PFSK-1 (cell line): ENCODE measurements at regions not wholly inside any gene's neighbourhood (a gene's known extent, or its start where the extent isn't known, plus 50 kb on each side); places are given as distances from the start of the nearest gene placed in this dataset.

Experiments used
- FOXP2 ChIP-seq: optimal IDR thresholded peaks from 2 replicates; pipeline ENCODE3; 2011; ENCODE audit warnings: borderline replicate concordance, control low read depth, inconsistent platforms; ENCODE audit not compliant: insufficient read depth; ENCODE audit errors: extremely low read length, extremely low read depth
- POLR2AphosphoS5 ChIP-seq: IDR thresholded peaks from 2 replicates; pipeline ENCODE4 v1.6.1; 2012; ENCODE audit warnings: low read depth, mild to moderate bottlenecking, control low read depth, low read length, moderate library complexity
- REST ChIP-seq, 2 experiments: IDR thresholded peaks; 2 replicates each; pipeline versions ENCODE4 v1.6.1 to v1.8.0; 2011 to 2012; ENCODE audit warnings: low read depth in 2 of 2, low read length in 2 of 2, control low read depth in 1 of 2, inconsistent platforms in 1 of 2, mild to moderate bottlenecking in 1 of 2, moderate library complexity in 1 of 2; ENCODE audit not compliant: insufficient read depth in 1 of 2
- SIN3A ChIP-seq: IDR thresholded peaks from 2 replicates; pipeline ENCODE4 v1.6.1; 2012; ENCODE audit warnings: mild to moderate bottlenecking, low read length, moderate library complexity, borderline replicate concordance; ENCODE audit not compliant: insufficient read depth
- TAF1 ChIP-seq: IDR thresholded peaks from 2 replicates; pipeline ENCODE4 v1.6.1; 2012; ENCODE audit warnings: low read length, control low read depth, borderline replicate concordance; ENCODE audit not compliant: insufficient read depth

- no peak for TF ChIP-seq FOXP2
- no peak for TF ChIP-seq TAF1
- TF ChIP-seq SIN3A: no peak
- TF ChIP-seq POLR2AphosphoS5: no peak
These were observed 291.7 kb upstream of the MAF start for GRCh38 chr16:79892278-79892677.

GRCh38 chr16:79891458-79891857 is 290.9 kb upstream of the MAF start:
- TF ChIP-seq FOXP2 (no peak), POLR2AphosphoS5 (no peak), REST (IDR thresholded peaks at IDR 0.05; ENCODE audit: insufficient read depth in 1 of 2, low read depth in 2 of 2, low read length in 2 of 2) (no peak), SIN3A (no peak)

- TF ChIP-seq POLR2AphosphoS5: no peak
- no peak for TF ChIP-seq FOXP2
- no peak for TF ChIP-seq REST (IDR thresholded peaks at IDR 0.05; ENCODE audit: insufficient read depth in 1 of 2, low read depth in 2 of 2, low read length in 2 of 2)
- TF ChIP-seq SIN3A: no peak
- TF ChIP-seq TAF1: no peak
These were observed 287.3 kb upstream of the MAF start for GRCh38 chr16:79887541-79888540.

GRCh38 chr16:79885320-79885719 is 284.8 kb upstream of the MAF start:
- TF ChIP-seq SIN3A: no peak
- TF ChIP-seq FOXP2: no peak
- TF ChIP-seq POLR2AphosphoS5: no peak
- no peak for TF ChIP-seq REST (IDR thresholded peaks at IDR 0.05; ENCODE audit: insufficient read depth in 1 of 2, low read depth in 2 of 2, low read length in 2 of 2)
- TF ChIP-seq TAF1: no peak

- TF ChIP-seq REST (IDR thresholded peaks at IDR 0.05; ENCODE audit: insufficient read depth in 1 of 2, low read depth in 2 of 2, low read length in 2 of 2) (no peak), TAF1 (no peak), POLR2AphosphoS5 (no peak), SIN3A (no peak), FOXP2 (no peak)
These were observed 283.0 kb upstream of the MAF start for GRCh38 chr16:79883494-79883893.
